HUES64 (cell line): ENCODE measurements at regions not wholly inside any gene's neighbourhood (a gene's known extent, or its start where the extent isn't known, plus 50 kb on each side); places are given as distances from the start of the nearest gene placed in this dataset.

Experiments used
- H3K27ac ChIP-seq: 2 replicates; pipeline ENCODE4 v1.7.0; 2013; ENCODE audit warnings: low read depth, low read length, inconsistent platforms
- H3K27me3 ChIP-seq: 2 replicates; pipeline ENCODE4 v1.6.1; 2013; ENCODE audit warnings: mild to moderate bottlenecking, low read length; ENCODE audit not compliant: insufficient read depth
- H3K36me3 ChIP-seq: 2 replicates; pipeline ENCODE4 v1.6.1; 2013; ENCODE audit warnings: mild to moderate bottlenecking, low read length; ENCODE audit not compliant: insufficient read depth
- H3K4me1 ChIP-seq: 2 replicates; pipeline ENCODE4 v1.6.1; 2013; ENCODE audit warnings: mild to moderate bottlenecking, low read length, moderate library complexity; ENCODE audit not compliant: insufficient read depth
- H3K4me3 ChIP-seq: 2 replicates; pipeline ENCODE4 v1.5.1; 2013; ENCODE audit warnings: mild to moderate bottlenecking, low read length, moderate library complexity
- H3K9ac ChIP-seq: 2 replicates; pipeline ENCODE4 v1.6.1; 2013; ENCODE audit warnings: mild to moderate bottlenecking, low read depth, low read length
- H3K9me3 ChIP-seq: 2 replicates; pipeline ENCODE4 v1.6.1; 2013; ENCODE audit warnings: low read depth, low read length; ENCODE audit not compliant: insufficient read depth
- WGBS: fragments of 150-250, 120-280 bp; methylation state at CpG from one replicate; pipeline ENCODE4 v1.1.7; 2013; ENCODE audit warnings: missing lambda C conversion rate; 5-methylcytosine and 5-hydroxymethylcytosine counted together

GRCh38 chr3:160065786-160066185 is 77.2 kb downstream of the IL12A start:
- H3K9ac ChIP-seq: no peak overlapping the region
- WGBS: 91% methylated on average over 2 of the region's 4 CpGs

GRCh38 chr3:160069986-160070385 is 81.4 kb downstream of the IL12A start:
- H3K9me3 ChIP-seq: no peaks in the 10 kb centered on the region
- H3K9ac ChIP-seq: no peak overlapping the region
- no peak overlapping the region for H3K27ac ChIP-seq
- H3K27me3 ChIP-seq: no peaks in the 10 kb centered on the region
- WGBS: 87% methylated on average over 3 of the region's 3 CpGs
- no peaks in the 10 kb centered on the region for H3K4me1 ChIP-seq
- no peak overlapping the region for H3K4me3 ChIP-seq
- no peaks in the 10 kb centered on the region for H3K36me3 ChIP-seq

More at GRCh38 chr3:160065786-160066185, 77.2 kb downstream of the IL12A start:
- Histone ChIP-seq H3K9me3 (no peaks in the 10 kb centered on the region), H3K36me3 (no peaks in the 10 kb centered on the region), H3K27ac (no peak overlapping the region), H3K27me3 (no peaks in the 10 kb centered on the region), H3K4me1 (no peaks in the 10 kb centered on the region), H3K4me3 (no peak overlapping the region)

- 91% methylated on average over 3 of the region's 3 CpGs for WGBS
- H3K9me3 ChIP-seq: no peaks in the 10 kb centered on the region
- no peaks in the 10 kb centered on the region for H3K36me3 ChIP-seq
- H3K4me3 ChIP-seq: no peak overlapping the region
- no peak overlapping the region for H3K27ac ChIP-seq
- H3K9ac ChIP-seq: no peak overlapping the region
- no peaks in the 10 kb centered on the region for H3K27me3 ChIP-seq
- H3K4me1 ChIP-seq: no peaks in the 10 kb centered on the region
Observed at GRCh38 chr3:160076519-160076918, 87.9 kb downstream of the IL12A start.

GRCh38 chr3:160078533-160078932 is 89.9 kb downstream of the IL12A start:
- H3K36me3 ChIP-seq: no peaks in the 10 kb centered on the region
- no peak overlapping the region for H3K27ac ChIP-seq
- WGBS: 98% methylated on average over 3 of the region's 3 CpGs
- no peaks in the 10 kb centered on the region for H3K9me3 ChIP-seq
- no peaks in the 10 kb centered on the region for H3K4me1 ChIP-seq
- H3K9ac ChIP-seq: no peak overlapping the region
- no peak overlapping the region for H3K4me3 ChIP-seq
- H3K27me3 ChIP-seq: no peaks in the 10 kb centered on the region

GRCh38 chr3:160081958-160082533 is 93.4 kb downstream of the IL12A start:
- WGBS: 92% methylated on average over 2 of the region's 2 CpGs
- Histone ChIP-seq H3K9me3 (no peaks in the 10 kb centered on the region), H3K27me3 (no peaks in the 10 kb centered on the region), H3K4me1 (no peaks in the 10 kb centered on the region), H3K4me3 (no peak overlapping the region), H3K27ac (no peak overlapping the region), H3K9ac (no peak overlapping the region), H3K36me3 (no peaks in the 10 kb centered on the region)

GRCh38 chr3:160084998-160085397 is 96.4 kb downstream of the IL12A start:
- Histone ChIP-seq H3K27ac (no peak overlapping the region), H3K36me3 (no peaks in the 10 kb centered on the region), H3K4me3 (no peak overlapping the region), H3K27me3 (no peaks in the 10 kb centered on the region), H3K9ac (no peak overlapping the region), H3K9me3 (no peaks in the 10 kb centered on the region), H3K4me1 (no peaks in the 10 kb centered on the region)
- 100% methylated on average over 1 of the region's 1 CpG for WGBS

- Histone ChIP-seq H3K9ac (no peak overlapping the region), H3K27ac (no peak overlapping the region), H3K9me3 (no peaks in the 10 kb centered on the region), H3K27me3 (no peaks in the 10 kb centered on the region), H3K4me3 (no peak overlapping the region), H3K4me1 (no peaks in the 10 kb centered on the region), H3K36me3 (no peaks in the 10 kb centered on the region)
- 91% methylated on average over 3 of the region's 3 CpGs for WGBS
Observed at GRCh38 chr3:160088492-160089137, 100.0 kb downstream of the IL12A start.

GRCh38 chr3:160090653-160091052 is 102.0 kb downstream of the IL12A start:
- H3K27ac ChIP-seq: no peak overlapping the region
- no peaks in the 10 kb centered on the region for H3K9me3 ChIP-seq
- H3K4me1 ChIP-seq: no peaks in the 10 kb centered on the region
- H3K27me3 ChIP-seq: no peaks in the 10 kb centered on the region
- 93% methylated on average over 4 of the region's 4 CpGs for WGBS
- H3K36me3 ChIP-seq: no peaks in the 10 kb centered on the region
- no peak overlapping the region for H3K9ac ChIP-seq
- no peak overlapping the region for H3K4me3 ChIP-seq

GRCh38 chr3:160091441-160091840 is 102.8 kb downstream of the IL12A start:
- no peak overlapping the region for H3K27ac ChIP-seq
- no peaks in the 10 kb centered on the region for H3K36me3 ChIP-seq
- no peaks in the 10 kb centered on the region for H3K4me1 ChIP-seq
- WGBS: 90% methylated on average over 4 of the region's 4 CpGs
- H3K27me3 ChIP-seq: no peaks in the 10 kb centered on the region
- no peak overlapping the region for H3K4me3 ChIP-seq
- no peaks in the 10 kb centered on the region for H3K9me3 ChIP-seq
- no peak overlapping the region for H3K9ac ChIP-seq

- Histone ChIP-seq H3K4me1 (no peaks in the 10 kb centered on the region), H3K9me3 (no peaks in the 10 kb centered on the region), H3K27me3 (no peaks in the 10 kb centered on the region), H3K36me3 (no peaks in the 10 kb centered on the region), H3K27ac (no peak overlapping the region), H3K9ac (no peak overlapping the region), H3K4me3 (no peak overlapping the region)
- 94% methylated on average over 4 of the region's 4 CpGs for WGBS
Observed at GRCh38 chr3:160092760-160093159, 104.1 kb downstream of the IL12A start.

- H3K36me3 ChIP-seq: no peaks in the 10 kb centered on the region
- WGBS: 91% methylated on average over 4 of the region's 4 CpGs
Observed at GRCh38 chr3:160094562-160094961, 105.9 kb downstream of the IL12A start.

More at GRCh38 chr3:160094562-160094961, 105.9 kb downstream of the IL12A start:
- H3K4me1 ChIP-seq: 0 out of 2 replicates have a peak, but pooled peaks cover 3% of the 10 kb centered on the region
- no peaks in the 10 kb centered on the region for H3K27me3 ChIP-seq
- H3K9ac ChIP-seq: no peak overlapping the region
- no peak overlapping the region for H3K4me3 ChIP-seq
- H3K9me3 ChIP-seq: no peaks in the 10 kb centered on the region
- no peak overlapping the region for H3K27ac ChIP-seq
